Esophagus (tissue), 2 donors: ENCODE measurements at regions not wholly inside any gene's neighbourhood (a gene's known extent, or its start where the extent isn't known, plus 50 kb on each side); places are given as distances from the start of the nearest gene placed in this dataset.

Experiments
- H3K27ac ChIP-seq, 2 donors: one replicate each; pipeline ENCODE4 v1.5.1; 2013; ENCODE audit warnings: low read depth in 2 of 2, mild to moderate bottlenecking in 2 of 2, inconsistent platforms in 1 of 2, low read length in 1 of 2, moderate library complexity in 1 of 2
- H3K27me3 ChIP-seq, 2 donors: one replicate each; pipeline ENCODE4 v1.6.1; 2013; ENCODE audit warnings: low read length in 2 of 2, control low read depth in 1 of 2, mild to moderate bottlenecking in 1 of 2; ENCODE audit not compliant: insufficient read depth in 2 of 2, control insufficient read depth in 1 of 2
- H3K36me3 ChIP-seq, 2 donors: one replicate each; pipeline ENCODE4 v1.6.1; 2013; ENCODE audit warnings: low read length in 1 of 2; ENCODE audit not compliant: control insufficient read depth in 2 of 2, insufficient read depth in 2 of 2
- H3K4me1 ChIP-seq, 2 donors: one replicate each; pipeline ENCODE4 v1.6.1; 2013; ENCODE audit warnings: low read length in 1 of 2; ENCODE audit not compliant: control insufficient read depth in 2 of 2, insufficient read depth in 2 of 2
- H3K4me3 ChIP-seq, 2 donors: one replicate each; pipeline ENCODE4 v1.5.1; 2013; ENCODE audit warnings: low read length in 2 of 2, mild to moderate bottlenecking in 2 of 2, low read depth in 1 of 2, moderate library complexity in 1 of 2
- H3K9me3 ChIP-seq, 2 donors: one replicate each; pipeline ENCODE4 v1.6.1; 2013; ENCODE audit warnings: mild to moderate bottlenecking in 2 of 2, low read depth in 1 of 2, low read length in 1 of 2, moderate library complexity in 1 of 2; ENCODE audit not compliant: control insufficient read depth in 2 of 2, insufficient read depth in 1 of 2
- WGBS, 2 donors: extraction: QIAGEN DNeasy Blood & Tissue Kit; methylation state at CpG; one replicate each; pipeline ENCODE4 v1.1.7; 2013; 5-methylcytosine and 5-hydroxymethylcytosine counted together
- donor health status: healthy with polysubstance abuse.
- donor health status: Bipolar disorder and iron deficiency.

DNA sequence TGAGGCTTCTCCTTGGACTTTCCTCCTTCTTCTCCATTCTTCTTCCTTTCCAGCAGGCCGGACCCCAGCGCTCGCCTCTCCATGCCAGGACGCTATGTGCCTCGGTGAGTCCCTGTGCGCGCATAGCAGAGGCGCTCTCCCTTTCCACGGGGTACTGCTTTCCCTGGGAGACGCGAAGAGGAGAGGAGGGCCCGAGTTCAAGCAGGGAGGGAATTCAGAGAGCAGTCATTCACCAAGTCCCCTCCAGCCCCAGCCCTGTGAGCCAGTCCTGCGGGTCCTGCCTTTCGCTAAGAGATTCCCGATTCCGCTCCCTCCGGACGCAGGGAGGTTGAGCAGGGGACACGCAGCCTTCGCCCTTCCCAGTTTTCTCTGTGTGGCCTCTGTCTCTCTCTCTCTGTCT, 160.4 kb downstream of the EFNB2 start:
- no peaks in the 10 kb centered on the region for H3K36me3 ChIP-seq
- no peak overlapping the region for H3K27ac ChIP-seq
- no peaks in the 10 kb centered on the region for H3K4me1 ChIP-seq
- 96 to 98% methylated on average over 20 of the region's 20 CpGs for WGBS, 2 donors
- H3K9me3 ChIP-seq: no peaks in the 10 kb centered on the region
- H3K4me3 ChIP-seq: no peak overlapping the region
- no peaks in the 10 kb centered on the region for H3K27me3 ChIP-seq

GRCh38 chr13:106374631-106375030, 160.8 kb downstream of the EFNB2 start:
- Histone ChIP-seq H3K4me3 (no peak overlapping the region), H3K36me3 (no peaks in the 10 kb centered on the region), H3K27me3 (no peaks in the 10 kb centered on the region), H3K9me3 (no peaks in the 10 kb centered on the region), H3K27ac (no peak overlapping the region), H3K4me1 (no peaks in the 10 kb centered on the region)
- 91 to 92% methylated on average over 10 of the region's 10 CpGs for whole genome bisulfite sequencing, 2 donors

GRCh38 chr13:106373989-106374572, 161.4 kb downstream of the EFNB2 start:
- Histone ChIP-seq H3K27me3 (no peaks in the 10 kb centered on the region), H3K9me3 (no peaks in the 10 kb centered on the region), H3K4me1 (no peaks in the 10 kb centered on the region), H3K4me3 (no peak overlapping the region), H3K36me3 (no peaks in the 10 kb centered on the region), H3K27ac (no peak overlapping the region)
- WGBS, 2 donors: 57% methylated on average over 4 of the region's 4 CpGs

GRCh38 chr13:106373304-106373988, 162.0 kb downstream of the EFNB2 start:
- H3K4me3 ChIP-seq: no peak overlapping the region
- no peaks in the 10 kb centered on the region for H3K27me3 ChIP-seq
- no peaks in the 10 kb centered on the region for H3K9me3 ChIP-seq
- no peak overlapping the region for H3K27ac ChIP-seq
- WGBS, 2 donors: 48 to 53% methylated on average over 7 of the region's 7 CpGs
- no peaks in the 10 kb centered on the region for H3K36me3 ChIP-seq
- no peaks in the 10 kb centered on the region for H3K4me1 ChIP-seq

- H3K27me3 ChIP-seq: no peaks in the 10 kb centered on the region
- no peak overlapping the region for H3K4me3 ChIP-seq
- H3K36me3 ChIP-seq: no peaks in the 10 kb centered on the region
- no peaks in the 10 kb centered on the region for H3K4me1 ChIP-seq
- no peaks in the 10 kb centered on the region for H3K9me3 ChIP-seq
- H3K27ac ChIP-seq: no peak overlapping the region
- 54 to 59% methylated on average over 7 of the region's 7 CpGs for WGBS, 2 donors
Measured at GRCh38 chr13:106372199-106373155, 163.0 kb downstream of the EFNB2 start.

DNA sequence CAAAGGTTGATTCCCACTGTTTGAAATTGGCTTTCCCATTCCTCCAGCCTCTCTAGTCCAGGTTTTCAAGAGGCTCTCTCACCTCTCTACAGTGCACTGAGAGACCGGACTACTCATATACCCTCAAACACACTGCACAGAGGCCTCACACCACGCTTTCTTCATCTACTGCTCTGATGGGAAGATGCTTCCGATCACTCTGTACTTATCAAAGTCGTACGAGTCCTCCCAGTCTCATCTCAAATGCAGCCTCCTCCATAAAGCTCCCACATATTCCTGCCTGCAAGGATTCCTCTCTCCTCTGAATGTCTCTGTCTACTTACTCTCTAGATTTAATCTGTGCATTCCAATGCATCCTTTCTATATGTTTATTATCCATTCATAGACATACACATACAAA, 164.4 kb downstream of the EFNB2 start:
- 95 to 97% methylated on average over 5 of the region's 5 CpGs for WGBS, 2 donors
- no peaks in the 10 kb centered on the region for H3K4me1 ChIP-seq

DNA sequence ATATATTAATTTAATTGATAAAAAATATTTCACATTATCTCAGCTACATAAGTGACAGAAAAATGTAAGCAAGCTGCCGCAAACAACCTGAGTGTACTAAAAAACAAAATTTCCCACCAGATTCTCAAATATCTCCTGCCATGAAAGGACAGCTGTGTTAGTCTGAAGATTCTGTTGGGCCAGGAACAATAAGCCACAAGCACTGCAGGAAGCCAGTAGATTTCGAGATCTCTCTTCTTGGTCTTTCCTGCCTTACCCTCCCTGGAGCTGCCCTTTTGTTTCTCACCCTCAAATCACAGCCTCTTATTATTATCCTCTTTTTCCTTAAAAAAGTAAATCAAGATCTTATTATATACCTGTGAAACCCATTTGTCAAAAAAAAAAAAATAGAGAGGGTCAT, 165.6 kb downstream of the EFNB2 start:
- 73 to 78% methylated on average over 2 of the region's 2 CpGs for WGBS, 2 donors
- Histone ChIP-seq H3K27me3 (no peaks in the 10 kb centered on the region), H3K27ac (no peak overlapping the region), H3K36me3 (no peaks in the 10 kb centered on the region), H3K4me1 (no peaks in the 10 kb centered on the region), H3K9me3 (no peaks in the 10 kb centered on the region), H3K4me3 (no peak overlapping the region)

More for the DNA sequence above, 164.4 kb downstream of the EFNB2 start:
- Histone ChIP-seq H3K27me3 (no peaks in the 10 kb centered on the region), H3K27ac (no peak overlapping the region), H3K9me3 (no peaks in the 10 kb centered on the region), H3K36me3 (no peaks in the 10 kb centered on the region), H3K4me3 (no peak overlapping the region)

DNA sequence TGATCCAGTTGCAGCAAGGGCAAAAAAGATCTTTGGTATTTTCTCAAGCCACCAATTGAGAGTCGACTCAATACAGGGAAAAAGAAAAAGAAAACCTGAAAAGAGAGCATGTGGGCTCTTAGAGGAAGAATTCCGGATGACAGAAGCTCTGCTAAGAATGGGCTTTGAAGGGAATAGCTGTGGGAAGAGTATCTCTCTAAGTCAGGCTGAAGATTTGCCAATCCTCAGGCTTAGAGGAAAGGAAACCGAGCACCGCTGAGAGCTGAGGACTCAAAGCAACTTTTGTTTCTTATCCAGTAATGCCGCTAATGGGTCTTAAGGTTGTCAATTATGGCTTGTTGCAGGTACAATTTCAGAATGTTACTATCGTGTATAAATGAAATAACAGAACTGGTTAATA, 166.4 kb downstream of the EFNB2 start:
- Histone ChIP-seq H3K27me3 (no peaks in the 10 kb centered on the region), H3K4me3 (no peak overlapping the region), H3K27ac (no peak overlapping the region), H3K9me3 (no peaks in the 10 kb centered on the region), H3K36me3 (no peaks in the 10 kb centered on the region), H3K4me1 (no peaks in the 10 kb centered on the region)
- 76 to 79% methylated on average over 6 of the region's 6 CpGs for WGBS, 2 donors

GRCh38 chr13:106367361-106367971, 168.0 kb downstream of the EFNB2 start:
- WGBS, 2 donors: 73 to 78% methylated on average over 3 of the region's 3 CpGs
- H3K27me3 ChIP-seq: no peaks in the 10 kb centered on the region
- H3K27ac ChIP-seq: no peak overlapping the region

More at GRCh38 chr13:106367361-106367971, 168.0 kb downstream of the EFNB2 start:
- Histone ChIP-seq H3K4me3 (no peak overlapping the region), H3K9me3 (no peaks in the 10 kb centered on the region), H3K4me1 (no peaks in the 10 kb centered on the region), H3K36me3 (no peaks in the 10 kb centered on the region)
